Liver (tissue), 8 donors: ENCODE measurements at regions not wholly inside any gene's neighbourhood (a gene's known extent, or its start where the extent isn't known, plus 50 kb on each side); places are given as distances from the start of the nearest gene placed in this dataset.

ENCODE experiments used
- DNase-seq: peaks from one replicate; pipeline ENCODE4 v3.0.0-alpha.2; 2017; ENCODE audit warnings: low spot score
- H3K27ac ChIP-seq, 2 donors: one replicate each; pipeline ENCODE4 v1.7.0; 2013; ENCODE audit warnings: inconsistent platforms in 2 of 2, low read length in 2 of 2, control low read depth in 1 of 2, low read depth in 1 of 2, mild to moderate bottlenecking in 1 of 2
- H3K27me3 ChIP-seq, 4 donors: one replicate each; pipeline versions ENCODE4 v1.6.1 to v1.7.0; 2013; ENCODE audit warnings: low read length in 3 of 4, inconsistent platforms in 1 of 4, mild to moderate bottlenecking in 1 of 4, moderate library complexity in 1 of 4; ENCODE audit not compliant: control insufficient read depth in 4 of 4, insufficient read depth in 4 of 4
- H3K36me3 ChIP-seq, 4 donors: one replicate each; pipeline versions ENCODE4 v1.6.1 to v1.7.0; 2013; ENCODE audit warnings: low read length in 3 of 4, mild to moderate bottlenecking in 3 of 4, low read depth in 1 of 4, moderate library complexity in 1 of 4; ENCODE audit not compliant: control insufficient read depth in 4 of 4, insufficient read depth in 3 of 4
- H3K4me1 ChIP-seq, 4 donors: one replicate each; pipeline versions ENCODE4 v1.6.1 to v1.7.0; 2013; ENCODE audit warnings: low read length in 3 of 4, mild to moderate bottlenecking in 3 of 4, moderate library complexity in 1 of 4; ENCODE audit not compliant: control insufficient read depth in 4 of 4, insufficient read depth in 4 of 4
- H3K4me3 ChIP-seq, 3 donors: one replicate each; pipeline versions ENCODE4 v1.6.1 to v1.7.0; 2013; ENCODE audit warnings: low read length in 3 of 3, control low read depth in 1 of 3, low read depth in 1 of 3, mild to moderate bottlenecking in 1 of 3
- H3K9ac ChIP-seq, 2 donors: one replicate each; pipeline ENCODE4 v1.7.0; 2013; ENCODE audit warnings: low read length in 2 of 2, mild to moderate bottlenecking in 2 of 2, moderate library complexity in 2 of 2, control low read depth in 1 of 2, low read depth in 1 of 2
- H3K9me3 ChIP-seq, 4 donors: one replicate each; pipeline versions ENCODE4 v1.6.1 to v1.7.0; 2013; ENCODE audit warnings: low read length in 3 of 4; ENCODE audit not compliant: control insufficient read depth in 4 of 4
- CTCF ChIP-seq: fragments of 150-350 bp; IDR thresholded peaks from 2 replicates; pipeline ENCODE4 v1.5.1; 2017; ENCODE audit warnings: improper control_type of control experiment, low read depth, low read length; ENCODE audit not compliant: missing input control
- EGR1 ChIP-seq, 2 donors: IDR thresholded peaks; 2 replicates each; pipeline ENCODE4 v1.6.1; 2016 to 2018; ENCODE audit warnings: antibody characterized with exemption in 2 of 2, low read depth in 2 of 2
- FOXA1 ChIP-seq: IDR thresholded peaks from 2 replicates; pipeline ENCODE4 v1.6.1; 2016; ENCODE audit warnings: antibody characterized with exemption
- FOXA2 ChIP-seq: IDR thresholded peaks from 2 replicates; pipeline ENCODE4 v1.6.1; 2016; ENCODE audit warnings: antibody characterized with exemption
- GABPA ChIP-seq, 2 donors: IDR thresholded peaks in 1 of 2; conservative IDR thresholded peaks in 1 of 2; 2 replicates each; pipeline ENCODE4 v1.6.1; 2016; ENCODE audit warnings: antibody characterized with exemption in 2 of 2, mild to moderate bottlenecking in 1 of 2, moderate library complexity in 1 of 2
- HNF4A ChIP-seq, 2 donors: conservative IDR thresholded peaks; 2 replicates each; pipeline ENCODE4 v1.6.1; 2016; ENCODE audit warnings: antibody characterized with exemption in 2 of 2, mild to moderate bottlenecking in 2 of 2
- HNF4G ChIP-seq: IDR thresholded peaks from 2 replicates; pipeline ENCODE4 v1.6.1; 2016; ENCODE audit warnings: antibody characterized with exemption
- JUND ChIP-seq, 2 donors: IDR thresholded peaks; 2 replicates each; pipeline ENCODE4 v1.6.1; 2016; ENCODE audit warnings: antibody characterized with exemption in 2 of 2
- NR2F2 ChIP-seq: IDR thresholded peaks from 2 replicates; pipeline ENCODE4 v1.6.1; 2016; ENCODE audit warnings: antibody characterized with exemption
- RAD21 ChIP-seq, 2 donors: IDR thresholded peaks; 2 replicates each; pipeline ENCODE4 v1.6.1; 2016; ENCODE audit warnings: antibody characterized with exemption in 2 of 2, mild to moderate bottlenecking in 2 of 2
- RXRA ChIP-seq, 2 donors: IDR thresholded peaks; 2 replicates each; pipeline ENCODE4 v1.6.1; 2017 to 2018; ENCODE audit warnings: antibody characterized with exemption in 2 of 2, mild to moderate bottlenecking in 1 of 2
- SP1 ChIP-seq: IDR thresholded peaks from 2 replicates; pipeline ENCODE4 v1.6.1; 2018; ENCODE audit warnings: antibody characterized with exemption, mild to moderate bottlenecking
- TAF1 ChIP-seq: conservative IDR thresholded peaks from 2 replicates; pipeline ENCODE4 v1.6.1; 2016; ENCODE audit warnings: antibody characterized with exemption, mild to moderate bottlenecking
- YY1 ChIP-seq: IDR thresholded peaks from 2 replicates; pipeline ENCODE4 v1.6.1; 2016; ENCODE audit warnings: antibody characterized with exemption, mild to moderate bottlenecking
- WGBS: extraction: QIAGEN DNeasy Blood & Tissue Kit; methylation state at CpG from one replicate; pipeline ENCODE4 v1.1.7; 2013; 5-methylcytosine and 5-hydroxymethylcytosine counted together
- TF ChIP-seq, protein P1 (sequence below): IDR thresholded peaks from 2 replicates; pipeline ENCODE4 v1.6.1; 2016; ENCODE audit warnings: antibody characterized with exemption
- TF ChIP-seq, protein P2 (sequence below): IDR thresholded peaks from 2 replicates; pipeline ENCODE4 v1.6.1; 2016; ENCODE audit warnings: antibody characterized with exemption
- TF ChIP-seq, protein P3 (sequence below): IDR thresholded peaks from 2 replicates; pipeline ENCODE4 v1.6.1; 2016; ENCODE audit warnings: antibody characterized with exemption
- TF ChIP-seq, protein P4 (sequence below): IDR thresholded peaks from 2 replicates; pipeline ENCODE4 v1.6.1; 2016; ENCODE audit warnings: antibody characterized with exemption, mild to moderate bottlenecking
- donor health status: healthy.
- donor health status: healthy.
- donor health status: healthy.
- donor health status: healthy.
- donor health status: healthy.

DNA sequence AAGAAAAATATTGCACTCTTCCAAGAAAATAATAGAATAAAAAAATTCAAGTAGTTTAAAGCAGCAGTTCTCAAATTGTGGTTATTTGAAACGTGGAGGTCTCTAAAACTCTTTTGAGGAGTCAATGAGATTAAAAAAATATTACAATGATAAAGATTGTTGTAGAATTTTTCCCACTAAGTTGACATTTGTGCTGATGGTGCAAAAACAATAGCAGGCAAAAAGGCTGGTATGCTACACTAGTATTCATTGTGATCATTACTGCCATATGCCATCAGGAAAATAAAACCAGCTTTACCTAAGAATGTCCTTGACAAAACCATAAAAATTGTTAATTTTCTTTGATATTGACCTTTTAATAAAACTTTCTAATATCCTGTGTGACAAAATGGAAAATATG is 505.2 kb upstream of the ANO5 start:
- Histone ChIP-seq H3K9ac (no peak overlapping the region), H3K4me1 (no peaks in the 10 kb centered on the region), H3K36me3 (no peaks in the 10 kb centered on the region), H3K27ac (no peak overlapping the region), H3K4me3 (no peak overlapping the region), H3K27me3 (no peaks in the 10 kb centered on the region), H3K9me3 (no peaks in the 10 kb centered on the region)
- no peak for DNase-seq
- no peak for TF ChIP-seq RXRA (IDR thresholded peaks at IDR 0.05)
- TF ChIP-seq FOXA1 = no peak
- no peak for TF ChIP-seq RAD21 (IDR thresholded peaks at IDR 0.05)
- TF ChIP-seq JUND (IDR thresholded peaks at IDR 0.05) = no peak
- TF ChIP-seq, protein P1, sequence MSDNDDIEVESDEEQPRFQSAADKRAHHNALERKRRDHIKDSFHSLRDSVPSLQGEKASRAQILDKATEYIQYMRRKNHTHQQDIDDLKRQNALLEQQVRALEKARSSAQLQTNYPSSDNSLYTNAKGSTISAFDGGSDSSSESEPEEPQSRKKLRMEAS = no peak
- TF ChIP-seq FOXA2 = no peak
- TF ChIP-seq, protein P2, sequence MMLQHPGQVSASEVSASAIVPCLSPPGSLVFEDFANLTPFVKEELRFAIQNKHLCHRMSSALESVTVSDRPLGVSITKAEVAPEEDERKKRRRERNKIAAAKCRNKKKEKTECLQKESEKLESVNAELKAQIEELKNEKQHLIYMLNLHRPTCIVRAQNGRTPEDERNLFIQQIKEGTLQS = no peak
- no peak for TF ChIP-seq TAF1
- no peak for TF ChIP-seq SP1
- no peak for TF ChIP-seq EGR1 (IDR thresholded peaks at IDR 0.05; ENCODE audit: low read depth in 2 of 2)
- no peak for TF ChIP-seq HNF4A (conservative IDR thresholded peaks at IDR 0.05)
- TF ChIP-seq YY1 = no peak
- TF ChIP-seq, protein P3, sequence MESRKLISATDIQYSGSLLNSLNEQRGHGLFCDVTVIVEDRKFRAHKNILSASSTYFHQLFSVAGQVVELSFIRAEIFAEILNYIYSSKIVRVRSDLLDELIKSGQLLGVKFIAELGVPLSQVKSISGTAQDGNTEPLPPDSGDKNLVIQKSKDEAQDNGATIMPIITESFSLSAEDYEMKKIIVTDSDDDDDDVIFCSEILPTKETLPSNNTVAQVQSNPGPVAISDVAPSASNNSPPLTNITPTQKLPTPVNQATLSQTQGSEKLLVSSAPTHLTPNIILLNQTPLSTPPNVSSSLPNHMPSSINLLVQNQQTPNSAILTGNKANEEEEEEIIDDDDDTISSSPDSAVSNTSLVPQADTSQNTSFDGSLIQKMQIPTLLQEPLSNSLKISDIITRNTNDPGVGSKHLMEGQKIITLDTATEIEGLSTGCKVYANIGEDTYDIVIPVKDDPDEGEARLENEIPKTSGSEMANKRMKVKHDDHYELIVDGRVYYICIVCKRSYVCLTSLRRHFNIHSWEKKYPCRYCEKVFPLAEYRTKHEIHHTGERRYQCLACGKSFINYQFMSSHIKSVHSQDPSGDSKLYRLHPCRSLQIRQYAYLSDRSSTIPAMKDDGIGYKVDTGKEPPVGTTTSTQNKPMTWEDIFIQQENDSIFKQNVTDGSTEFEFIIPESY = no peak
- TF ChIP-seq NR2F2 = no peak
- TF ChIP-seq HNF4G = no peak
- TF ChIP-seq GABPA (IDR thresholded peaks at IDR 0.05 in 1 of 2, conservative IDR thresholded peaks at IDR 0.05 in 1 of 2) = no peak
- TF ChIP-seq CTCF = no peak
- TF ChIP-seq, protein P4, sequence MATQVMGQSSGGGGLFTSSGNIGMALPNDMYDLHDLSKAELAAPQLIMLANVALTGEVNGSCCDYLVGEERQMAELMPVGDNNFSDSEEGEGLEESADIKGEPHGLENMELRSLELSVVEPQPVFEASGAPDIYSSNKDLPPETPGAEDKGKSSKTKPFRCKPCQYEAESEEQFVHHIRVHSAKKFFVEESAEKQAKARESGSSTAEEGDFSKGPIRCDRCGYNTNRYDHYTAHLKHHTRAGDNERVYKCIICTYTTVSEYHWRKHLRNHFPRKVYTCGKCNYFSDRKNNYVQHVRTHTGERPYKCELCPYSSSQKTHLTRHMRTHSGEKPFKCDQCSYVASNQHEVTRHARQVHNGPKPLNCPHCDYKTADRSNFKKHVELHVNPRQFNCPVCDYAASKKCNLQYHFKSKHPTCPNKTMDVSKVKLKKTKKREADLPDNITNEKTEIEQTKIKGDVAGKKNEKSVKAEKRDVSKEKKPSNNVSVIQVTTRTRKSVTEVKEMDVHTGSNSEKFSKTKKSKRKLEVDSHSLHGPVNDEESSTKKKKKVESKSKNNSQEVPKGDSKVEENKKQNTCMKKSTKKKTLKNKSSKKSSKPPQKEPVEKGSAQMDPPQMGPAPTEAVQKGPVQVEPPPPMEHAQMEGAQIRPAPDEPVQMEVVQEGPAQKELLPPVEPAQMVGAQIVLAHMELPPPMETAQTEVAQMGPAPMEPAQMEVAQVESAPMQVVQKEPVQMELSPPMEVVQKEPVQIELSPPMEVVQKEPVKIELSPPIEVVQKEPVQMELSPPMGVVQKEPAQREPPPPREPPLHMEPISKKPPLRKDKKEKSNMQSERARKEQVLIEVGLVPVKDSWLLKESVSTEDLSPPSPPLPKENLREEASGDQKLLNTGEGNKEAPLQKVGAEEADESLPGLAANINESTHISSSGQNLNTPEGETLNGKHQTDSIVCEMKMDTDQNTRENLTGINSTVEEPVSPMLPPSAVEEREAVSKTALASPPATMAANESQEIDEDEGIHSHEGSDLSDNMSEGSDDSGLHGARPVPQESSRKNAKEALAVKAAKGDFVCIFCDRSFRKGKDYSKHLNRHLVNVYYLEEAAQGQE = no peak
- 58% methylated on average over 1 of the region's 1 CpG for WGBS
